ENCODE measurements at regions not wholly inside any gene's neighbourhood (a gene's known extent, or its start where the extent isn't known, plus 50 kb on each side); places are given as distances from the start of the nearest gene placed in this dataset.

GRCh38 chr4:98781641-98782357 is 123.4 kb upstream of the TSPAN5 start:
- Histone ChIP-seq H3K36me3 (replicated peaks; ENCODE audit: control insufficient read depth, insufficient read depth, low read length) (no peaks in the 10 kb centered on the region), H3K27me3 (ENCODE audit: control insufficient read depth, insufficient read depth, low read length) (no peaks in the 10 kb centered on the region), H3K4me3 (ENCODE audit: insufficient read depth, low read depth, low read length) (no peak overlapping the region)
- no peak for DNase-seq

DNA sequence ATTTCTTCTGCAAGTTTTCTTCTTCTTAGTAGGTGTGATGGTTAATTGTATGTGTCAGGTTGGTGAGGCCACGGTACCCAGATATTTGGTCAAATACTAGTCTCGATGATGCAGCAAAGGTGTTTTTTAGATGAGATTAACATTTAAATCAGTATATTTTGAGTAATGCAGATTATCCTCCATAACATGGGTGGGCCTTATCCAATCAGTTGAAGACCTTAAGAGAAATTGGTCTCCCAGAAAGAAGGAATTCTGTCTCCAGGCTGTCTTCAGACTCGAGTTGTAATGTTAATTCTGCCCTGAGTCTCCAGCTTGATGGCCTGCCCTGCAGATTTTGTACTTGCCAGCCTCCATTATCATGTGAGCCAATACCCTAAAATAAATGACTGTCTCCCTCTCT is 122.5 kb upstream of the TSPAN5 start:
- DNase-seq = no peak
- H3K4me3 ChIP-seq (ENCODE audit: insufficient read depth, low read depth, low read length) = no peak overlapping the region
- H3K36me3 ChIP-seq (replicated peaks; ENCODE audit: control insufficient read depth, insufficient read depth, low read length) = no peaks in the 10 kb centered on the region
- no peaks in the 10 kb centered on the region for H3K27me3 ChIP-seq (ENCODE audit: control insufficient read depth, insufficient read depth, low read length)

DNA sequence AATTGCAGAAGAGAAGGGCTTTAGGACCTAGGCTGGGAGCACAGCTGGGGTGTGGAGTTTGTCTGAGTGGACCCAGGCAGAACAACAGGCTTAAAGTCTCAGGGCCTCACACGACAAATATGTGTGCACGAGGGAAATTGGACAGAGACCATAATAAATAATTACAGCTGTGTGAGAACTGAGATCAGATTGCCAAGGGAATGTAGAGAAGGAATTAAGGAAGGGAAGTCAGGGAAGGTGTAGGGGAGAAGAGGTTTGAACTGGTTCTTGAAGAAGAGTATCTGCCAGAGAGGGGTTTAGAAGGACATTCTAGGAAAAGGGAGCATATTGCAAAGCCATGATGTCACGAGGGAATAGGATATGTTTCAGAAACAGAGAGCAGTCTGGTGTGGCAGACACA is 120.7 kb upstream of the TSPAN5 start:
- DNase-seq = no peak
- Histone ChIP-seq H3K36me3 (replicated peaks; ENCODE audit: control insufficient read depth, insufficient read depth, low read length) (no peaks in the 10 kb centered on the region), H3K27me3 (ENCODE audit: control insufficient read depth, insufficient read depth, low read length) (no peaks in the 10 kb centered on the region), H3K4me3 (ENCODE audit: insufficient read depth, low read depth, low read length) (no peak overlapping the region)

DNA sequence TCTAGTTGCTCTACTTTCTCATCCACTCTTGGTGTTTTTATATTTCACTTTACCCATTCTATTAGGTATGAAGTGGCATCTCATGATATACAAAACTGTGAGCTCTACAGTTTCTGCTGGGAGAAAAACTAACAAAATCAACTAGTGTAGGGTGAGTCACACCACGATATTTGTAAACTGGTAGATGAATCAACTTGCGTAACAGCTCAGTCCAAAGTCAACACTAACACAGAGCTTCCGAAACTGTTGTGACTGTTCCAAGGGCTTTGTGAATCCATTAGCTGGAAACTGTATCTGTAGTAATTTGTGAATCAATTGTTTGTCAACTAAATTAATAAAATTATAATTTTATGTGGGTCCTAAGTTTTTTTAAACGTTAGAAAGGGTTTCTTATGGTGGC is 119.8 kb upstream of the TSPAN5 start:
- no peak for DNase-seq
- H3K36me3 ChIP-seq (replicated peaks; ENCODE audit: control insufficient read depth, insufficient read depth, low read length) = no peaks in the 10 kb centered on the region
- H3K4me3 ChIP-seq (ENCODE audit: insufficient read depth, low read depth, low read length) = no peak overlapping the region
- H3K27me3 ChIP-seq (ENCODE audit: control insufficient read depth, insufficient read depth, low read length) = no peaks in the 10 kb centered on the region

DNA sequence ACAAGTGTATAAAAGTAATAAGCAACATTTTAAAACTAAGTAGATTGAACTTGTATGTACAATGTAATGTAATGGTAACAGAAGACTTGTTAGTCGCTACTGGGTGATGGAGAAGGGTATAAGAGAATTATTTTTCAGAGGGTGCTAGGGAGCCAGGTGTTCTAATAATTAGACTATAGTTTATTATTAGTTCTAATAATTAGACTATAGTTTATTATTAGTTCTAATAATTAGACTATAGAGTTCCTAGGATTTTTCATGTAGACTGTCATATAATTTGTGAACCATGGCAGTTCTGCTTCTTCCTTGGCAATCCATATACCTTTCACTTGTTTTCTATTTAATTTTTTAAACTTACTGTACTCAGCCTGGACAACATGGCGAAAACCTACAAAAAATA is 117.3 kb upstream of the TSPAN5 start:
- Histone ChIP-seq H3K27me3 (ENCODE audit: control insufficient read depth, insufficient read depth, low read length) (no peaks in the 10 kb centered on the region), H3K4me3 (ENCODE audit: insufficient read depth, low read depth, low read length) (no peak overlapping the region), H3K36me3 (replicated peaks; ENCODE audit: control insufficient read depth, insufficient read depth, low read length) (no peaks in the 10 kb centered on the region)
- no peak for DNase-seq

DNA sequence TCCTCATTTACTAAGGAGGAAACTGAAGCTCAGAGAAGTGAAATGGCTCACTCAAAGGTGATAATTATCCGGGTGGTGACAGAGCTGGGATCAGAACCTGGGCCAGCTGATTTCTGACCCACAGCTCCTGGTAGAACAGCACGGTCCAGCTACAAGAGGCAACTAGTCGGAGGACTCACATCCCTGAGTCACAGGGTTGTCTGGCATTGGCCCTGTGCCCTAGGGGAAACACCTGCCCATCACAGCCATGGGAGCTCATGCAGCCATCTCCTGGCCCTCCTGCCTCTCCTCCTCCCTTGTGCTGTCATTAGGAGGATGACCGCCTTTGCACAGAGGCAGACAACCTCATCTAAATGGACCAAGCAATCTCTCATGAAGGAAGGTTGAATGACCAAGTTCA is 115.2 kb upstream of the TSPAN5 start:
- DNase-seq = no peak
- no peaks in the 10 kb centered on the region for H3K27me3 ChIP-seq (ENCODE audit: control insufficient read depth, insufficient read depth, low read length)
- no peaks in the 10 kb centered on the region for H3K36me3 ChIP-seq (replicated peaks; ENCODE audit: control insufficient read depth, insufficient read depth, low read length)
- H3K4me3 ChIP-seq (ENCODE audit: insufficient read depth, low read depth, low read length) = no peak overlapping the region

DNA sequence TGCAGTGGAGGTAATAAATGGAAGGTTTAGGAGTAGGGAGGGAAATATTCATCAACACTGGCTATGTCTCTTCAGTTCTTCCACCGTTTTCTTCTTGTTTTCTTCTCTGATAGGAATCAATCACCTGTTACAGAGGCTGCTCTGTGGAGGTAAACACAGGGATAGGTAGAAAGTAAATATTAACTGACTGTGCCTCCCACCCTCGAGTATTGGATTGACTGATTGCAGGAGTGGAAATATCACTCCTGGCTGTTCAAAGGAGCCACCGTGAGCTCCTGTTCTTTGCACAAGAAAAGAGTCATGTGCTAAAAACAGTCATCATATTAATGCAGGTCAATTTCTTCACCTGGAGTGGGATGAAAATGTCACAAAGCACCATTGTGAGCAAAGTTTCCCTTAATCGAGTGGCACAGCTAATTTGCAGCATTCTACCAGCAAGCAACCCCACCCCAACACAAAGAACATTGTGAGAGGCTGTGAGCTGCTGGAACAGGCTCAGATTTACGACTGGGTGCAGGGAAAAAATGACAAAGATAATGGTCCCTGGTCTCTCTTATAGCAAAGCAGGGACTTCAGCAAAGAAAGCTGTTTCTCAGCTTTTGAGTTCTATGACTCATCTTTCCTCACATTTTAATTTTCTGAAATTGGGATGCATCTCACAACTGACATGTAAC is 113.7 kb upstream of the TSPAN5 start:
- Histone ChIP-seq H3K27me3 (ENCODE audit: control insufficient read depth, insufficient read depth, low read length) (no peaks in the 10 kb centered on the region), H3K4me3 (ENCODE audit: insufficient read depth, low read depth, low read length) (no peak overlapping the region), H3K36me3 (replicated peaks; ENCODE audit: control insufficient read depth, insufficient read depth, low read length) (no peaks in the 10 kb centered on the region)
- DNase-seq = no peak

DNA sequence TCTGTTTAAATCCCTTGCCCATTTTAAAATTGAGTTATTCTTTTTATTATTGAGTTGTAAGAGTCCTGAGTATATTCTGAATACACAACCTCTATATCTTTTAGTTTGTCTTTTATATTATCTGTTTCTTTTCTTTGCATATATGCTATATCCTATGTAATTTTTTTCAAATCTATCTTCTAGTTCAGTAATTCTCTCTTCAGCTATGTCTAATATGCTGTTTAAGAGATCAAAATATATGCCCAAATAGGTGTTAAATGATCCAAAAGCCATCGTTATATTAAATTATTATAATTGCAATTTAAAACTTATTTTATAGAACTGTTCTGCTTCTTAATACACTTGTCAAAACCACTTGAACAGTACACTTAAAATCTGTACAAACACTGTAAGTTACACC is 107.4 kb upstream of the TSPAN5 start:
- no peaks in the 10 kb centered on the region for H3K36me3 ChIP-seq (replicated peaks; ENCODE audit: control insufficient read depth, insufficient read depth, low read length)
- H3K27me3 ChIP-seq (ENCODE audit: control insufficient read depth, insufficient read depth, low read length) = no peaks in the 10 kb centered on the region
- DNase-seq = no peak
- H3K4me3 ChIP-seq (ENCODE audit: insufficient read depth, low read depth, low read length) = no peak overlapping the region

DNA sequence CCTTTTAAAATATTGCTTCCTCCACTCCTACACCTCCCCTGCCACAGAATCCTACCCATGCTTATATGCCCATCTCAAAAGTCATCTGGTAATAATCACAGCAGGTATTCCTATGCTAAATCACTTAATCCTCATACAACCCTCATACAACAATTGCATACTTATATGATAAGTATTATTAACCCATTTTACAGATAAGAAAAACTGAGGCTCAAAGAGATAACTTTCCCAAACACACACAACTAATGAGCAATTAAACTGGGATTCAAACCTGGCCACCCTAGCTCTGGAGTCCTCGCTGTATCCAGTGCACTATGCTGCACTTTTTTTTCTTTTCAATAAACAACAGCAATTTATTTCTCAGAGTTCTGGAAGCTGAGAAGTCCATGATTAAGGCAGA is 99.8 kb upstream of the TSPAN5 start:
- Histone ChIP-seq H3K4me3 (ENCODE audit: insufficient read depth, low read depth, low read length) (no peak overlapping the region), H3K36me3 (replicated peaks; ENCODE audit: control insufficient read depth, insufficient read depth, low read length) (no peaks in the 10 kb centered on the region), H3K27me3 (ENCODE audit: control insufficient read depth, insufficient read depth, low read length) (no peaks in the 10 kb centered on the region)
- DNase-seq = no peak

DNA sequence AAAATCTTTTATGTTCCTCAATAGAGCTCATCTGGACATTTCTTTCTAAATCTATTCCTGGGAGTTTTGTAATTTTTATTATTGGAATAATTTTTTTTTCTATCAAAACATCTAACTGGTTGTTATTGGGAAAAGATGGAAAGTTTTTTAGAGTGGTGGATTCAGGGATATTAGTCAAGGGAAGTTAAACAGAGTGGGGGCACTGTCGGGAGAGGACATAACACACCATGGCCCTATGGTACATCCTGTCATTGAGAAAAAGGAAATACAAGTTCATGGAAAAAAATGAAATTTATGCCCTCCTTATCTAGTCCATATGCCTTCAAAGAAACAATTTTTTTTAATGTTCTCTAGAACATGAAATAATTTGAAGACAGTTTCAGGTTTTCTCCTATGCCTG is 96.3 kb upstream of the TSPAN5 start:
- Histone ChIP-seq H3K4me3 (ENCODE audit: insufficient read depth, low read depth, low read length) (no peak overlapping the region), H3K27me3 (ENCODE audit: control insufficient read depth, insufficient read depth, low read length) (no peaks in the 10 kb centered on the region), H3K36me3 (replicated peaks; ENCODE audit: control insufficient read depth, insufficient read depth, low read length) (no peaks in the 10 kb centered on the region)
- no peak for DNase-seq

DNA sequence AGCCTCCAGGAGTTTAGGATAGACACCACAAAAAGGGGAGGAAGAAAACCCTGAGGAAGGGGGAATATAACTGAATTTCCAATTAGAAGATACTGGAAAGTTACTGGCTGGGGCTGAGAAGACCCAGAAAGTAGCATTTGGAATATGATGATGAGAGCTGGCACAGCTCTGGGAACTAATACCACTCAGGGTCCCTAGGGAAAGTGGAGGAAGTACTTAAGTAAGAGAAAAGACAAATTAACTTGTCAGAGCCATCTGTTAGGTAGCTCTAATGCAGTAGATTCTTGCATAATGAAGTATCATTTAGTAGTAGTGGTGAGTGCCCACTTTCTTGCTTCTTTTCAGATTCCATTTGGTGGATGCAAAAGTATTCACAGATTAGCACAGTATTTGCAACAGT is 90.8 kb upstream of the TSPAN5 start:
- DNase-seq = no peak
- H3K27me3 ChIP-seq (ENCODE audit: control insufficient read depth, insufficient read depth, low read length) = no peaks in the 10 kb centered on the region
- no peak overlapping the region for H3K4me3 ChIP-seq (ENCODE audit: insufficient read depth, low read depth, low read length)
- no peaks in the 10 kb centered on the region for H3K36me3 ChIP-seq (replicated peaks; ENCODE audit: control insufficient read depth, insufficient read depth, low read length)

DNA sequence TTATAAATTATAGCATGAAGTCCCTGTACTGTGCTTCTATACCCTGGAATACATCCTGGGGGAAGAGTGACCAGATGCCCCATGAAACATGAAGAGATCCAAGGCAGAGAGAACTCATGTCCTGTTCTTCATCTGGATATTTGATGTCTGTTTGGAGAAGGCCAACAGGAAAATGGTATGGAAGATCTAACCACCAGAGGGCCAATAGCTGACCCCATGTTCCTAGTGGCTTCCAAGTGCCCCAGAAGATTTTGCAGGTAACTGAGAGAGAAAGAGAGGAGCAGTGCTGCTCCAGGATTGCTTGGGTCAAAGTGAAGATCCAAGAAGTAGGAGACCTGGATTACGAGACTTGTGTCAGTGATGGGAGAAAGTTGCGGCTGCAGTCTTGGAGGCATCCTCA is 90.2 kb upstream of the TSPAN5 start:
- no peak for DNase-seq
- Histone ChIP-seq H3K36me3 (replicated peaks; ENCODE audit: control insufficient read depth, insufficient read depth, low read length) (no peaks in the 10 kb centered on the region), H3K27me3 (ENCODE audit: control insufficient read depth, insufficient read depth, low read length) (no peaks in the 10 kb centered on the region), H3K4me3 (ENCODE audit: insufficient read depth, low read depth, low read length) (no peak overlapping the region)

DNA sequence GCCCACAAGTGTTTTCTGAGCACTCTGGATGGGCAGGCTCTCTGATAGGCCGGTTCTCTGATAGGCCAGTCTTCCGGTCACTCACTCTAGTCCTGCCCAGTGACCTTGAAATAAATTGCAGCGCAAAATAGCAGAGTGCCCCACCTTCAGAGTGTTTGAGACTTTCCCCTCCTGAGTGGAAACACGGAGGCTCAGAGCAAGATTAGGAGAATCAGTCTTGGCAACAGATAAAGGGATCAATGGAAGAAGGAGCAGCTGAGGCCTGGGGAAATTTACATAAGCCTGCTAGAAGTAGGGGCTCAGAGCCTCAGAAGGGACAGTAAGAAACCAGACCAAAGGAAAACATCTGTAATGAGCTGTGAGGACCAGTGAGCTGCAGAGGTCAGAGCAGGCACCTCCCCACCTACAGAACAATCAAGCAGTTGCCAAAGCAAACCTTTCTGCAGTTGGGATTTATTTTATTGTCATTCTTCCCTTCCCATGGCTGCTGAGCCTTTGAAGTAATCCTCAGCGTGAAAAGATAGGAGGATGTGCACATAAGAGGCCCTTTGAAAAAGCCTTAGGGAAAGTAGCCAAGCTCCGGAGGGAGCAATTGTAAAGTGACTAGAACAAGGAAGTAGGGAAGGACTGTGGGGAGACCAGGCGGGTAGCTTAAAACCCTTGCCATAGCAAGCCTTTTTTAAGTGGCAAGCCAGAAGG is 89.1 kb upstream of the TSPAN5 start:
- H3K36me3 ChIP-seq (replicated peaks; ENCODE audit: control insufficient read depth, insufficient read depth, low read length) = no peaks in the 10 kb centered on the region
- H3K4me3 ChIP-seq (ENCODE audit: insufficient read depth, low read depth, low read length) = no peak overlapping the region
- no peaks in the 10 kb centered on the region for H3K27me3 ChIP-seq (ENCODE audit: control insufficient read depth, insufficient read depth, low read length)
- DNase-seq = no peak

GRCh38 chr4:98746936-98747335 is 88.5 kb upstream of the TSPAN5 start:
- Histone ChIP-seq H3K36me3 (replicated peaks; ENCODE audit: control insufficient read depth, insufficient read depth, low read length) (no peaks in the 10 kb centered on the region), H3K4me3 (ENCODE audit: insufficient read depth, low read depth, low read length) (no peak overlapping the region), H3K27me3 (ENCODE audit: control insufficient read depth, insufficient read depth, low read length) (no peaks in the 10 kb centered on the region)
- no peak for DNase-seq

DNA sequence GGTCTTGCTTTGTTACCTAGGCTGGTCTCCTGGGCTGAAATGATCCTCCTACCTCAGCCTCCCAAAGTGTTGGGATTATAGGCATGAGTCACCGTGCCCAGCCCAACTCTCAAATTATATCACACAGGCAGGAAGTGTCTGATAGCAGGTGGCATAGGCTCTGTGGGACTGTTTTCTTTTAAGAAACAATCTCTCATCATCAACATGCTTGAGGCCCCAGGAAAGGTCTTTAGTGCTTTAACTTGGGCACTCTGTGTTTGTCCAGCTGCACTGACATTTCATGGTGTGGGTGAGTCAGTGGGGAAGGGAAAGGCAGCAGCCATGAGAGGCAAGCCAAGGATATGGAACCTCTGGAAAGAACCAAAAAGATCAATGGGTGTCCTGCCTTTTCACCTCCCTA is 88.1 kb upstream of the TSPAN5 start:
- no peak for DNase-seq
- H3K36me3 ChIP-seq (replicated peaks; ENCODE audit: control insufficient read depth, insufficient read depth, low read length) = no peaks in the 10 kb centered on the region
- H3K4me3 ChIP-seq (ENCODE audit: insufficient read depth, low read depth, low read length) = no peak overlapping the region
- no peaks in the 10 kb centered on the region for H3K27me3 ChIP-seq (ENCODE audit: control insufficient read depth, insufficient read depth, low read length)
